Hepatocyte (in vitro differentiated cells): ENCODE measurements at regions not wholly inside any gene's neighbourhood (a gene's known extent, or its start where the extent isn't known, plus 50 kb on each side); places are given as distances from the start of the nearest gene placed in this dataset.

Experiments
- DNase-seq: peaks from one replicate; pipeline ENCODE4 v3.0.0-alpha.2; 2016; ENCODE audit warnings: low spot score
- H2AFZ ChIP-seq: fragments of 200-600 bp; sonication (generic); 2 replicates; pipeline ENCODE4 v1.6.0; 2016; ENCODE audit warnings: antibody characterized with exemption, mild to moderate bottlenecking
- H3K27ac ChIP-seq: fragments of 200-600 bp; sonication (generic); 2 replicates; pipeline ENCODE4 v1.5.1; 2016; ENCODE audit warnings: mild to moderate bottlenecking
- H3K27me3 ChIP-seq: fragments of 200-600 bp; sonication (generic); 2 replicates; pipeline ENCODE4 v1.6.1; 2016
- H3K36me3 ChIP-seq: fragments of 200-600 bp; sonication (generic); replicated peaks from 2 replicates; pipeline ENCODE4 v1.5.1; 2016; ENCODE audit warnings: low read depth; ENCODE audit not compliant: insufficient read depth
- H3K4me1 ChIP-seq: fragments of 200-600 bp; sonication (generic); 2 replicates; pipeline ENCODE4 v1.5.1; 2016; ENCODE audit warnings: mild to moderate bottlenecking, moderate library complexity; ENCODE audit not compliant: insufficient read depth
- H3K4me2 ChIP-seq: fragments of 200-600 bp; sonication (generic); 2 replicates; pipeline ENCODE4 v1.6.0; 2016
- H3K4me3 ChIP-seq: fragments of 200-600 bp; sonication (generic); 2 replicates; pipeline ENCODE4 v1.5.1; 2016; ENCODE audit warnings: mild to moderate bottlenecking
- H3K79me2 ChIP-seq: fragments of 200-600 bp; sonication (generic); 2 replicates; pipeline ENCODE4 v1.6.0; 2017; ENCODE audit warnings: mild to moderate bottlenecking
- H3K9me2 ChIP-seq: fragments of 200-600 bp; sonication (generic); replicated peaks from 2 replicates; pipeline ENCODE4 v1.6.0; 2017; ENCODE audit warnings: mild to moderate bottlenecking; ENCODE audit not compliant: insufficient read depth
- H3K9me3 ChIP-seq: fragments of 200-600 bp; sonication (generic); 2 replicates; pipeline ENCODE4 v1.5.1; 2016; ENCODE audit warnings: low read depth, mild to moderate bottlenecking
- H4K20me1 ChIP-seq: fragments of 200-600 bp; sonication (generic); 2 replicates; pipeline ENCODE4 v1.6.0; 2016; ENCODE audit warnings: mild to moderate bottlenecking; ENCODE audit not compliant: insufficient read depth, poor library complexity, severe bottlenecking
- EZH2 ChIP-seq: fragments of 200-600 bp; sonication (generic); IDR thresholded peaks from 2 replicates; pipeline ENCODE4 v1.6.1; 2016; ENCODE audit warnings: antibody characterized with exemption, mild to moderate bottlenecking, borderline replicate concordance
- EZH2phosphoT487 ChIP-seq: fragments of 200-600 bp; sonication (generic); IDR thresholded peaks from one replicate; pipeline ENCODE4 v1.6.1; 2018; ENCODE audit warnings: antibody characterized with exemption, mild to moderate bottlenecking, low read depth, moderate library complexity; ENCODE audit not compliant: unreplicated experiment, severe bottlenecking
- WGBS: methylation state at CpG from one replicate; pipeline ENCODE4 v1.1.6; 2016; ENCODE audit warnings: low lambda C conversion rate; ENCODE audit errors: missing lambda C conversion rate; 5-methylcytosine and 5-hydroxymethylcytosine counted together
- TF ChIP-seq, protein P1 (sequence below): fragments of 200-600 bp; sonication (generic); IDR thresholded peaks from 2 replicates; pipeline ENCODE4 v1.5.1; 2016; ENCODE audit warnings: antibody characterized with exemption, mild to moderate bottlenecking; ENCODE audit not compliant: poor library complexity

DNA sequence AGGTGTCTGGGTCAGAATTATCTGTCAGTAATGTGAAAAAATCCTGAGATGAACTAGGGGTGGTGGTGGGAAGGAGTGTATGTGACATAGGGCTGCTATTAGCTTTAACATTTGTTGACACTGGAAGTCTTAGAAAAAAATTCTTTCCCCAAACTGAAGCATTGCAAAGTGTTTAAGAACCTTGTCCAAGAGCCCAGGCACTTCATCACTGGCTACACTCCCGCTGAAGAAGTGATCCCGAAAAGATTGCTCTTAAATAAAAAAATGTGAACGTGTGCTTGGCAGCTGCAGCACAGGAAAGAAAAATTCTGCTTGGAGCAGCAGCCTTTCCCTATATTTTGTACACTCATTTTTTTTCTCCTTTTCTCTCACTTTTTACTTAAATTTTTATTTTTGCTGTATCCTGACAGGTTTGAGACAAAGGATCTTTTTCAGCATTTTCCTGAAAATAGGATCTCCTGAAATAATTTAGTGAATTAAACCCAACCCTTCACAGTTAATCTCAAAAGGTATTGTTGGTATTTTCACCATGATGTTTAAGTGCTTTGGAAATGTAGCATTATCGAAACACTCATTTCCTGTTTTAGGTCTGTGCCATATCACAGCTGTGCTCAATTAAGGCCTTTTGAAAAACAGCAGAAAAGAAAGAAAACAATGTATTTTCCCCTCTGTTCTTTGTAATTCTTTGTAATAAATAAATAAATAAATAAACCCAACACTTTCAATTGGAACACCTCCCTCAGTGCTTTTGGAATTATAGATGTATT is 477.6 kb downstream of the ZNF385D start:
- no peaks in the 10 kb centered on the region for H4K20me1 ChIP-seq

DNA sequence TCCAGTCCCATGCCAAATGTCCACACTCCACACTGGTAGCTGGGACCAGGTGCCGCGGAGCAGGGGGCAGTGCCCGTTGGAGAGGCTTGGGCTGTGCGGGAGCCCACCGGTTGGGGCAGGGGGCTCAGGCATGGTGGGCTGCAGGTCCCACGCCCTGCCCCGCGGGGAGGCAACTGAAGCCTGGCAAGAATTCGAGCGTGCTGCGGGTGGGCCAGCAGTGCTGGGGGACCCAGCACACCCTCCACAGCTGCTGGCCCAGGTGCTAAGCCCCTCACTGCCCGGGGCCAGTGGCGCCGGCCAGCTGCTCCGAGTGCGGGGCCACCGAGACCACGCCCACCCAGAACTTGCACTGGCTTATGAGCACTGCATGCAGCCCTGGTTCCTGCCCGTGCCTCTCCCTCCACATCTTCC is 479.4 kb downstream of the ZNF385D start:
- no peaks in the 10 kb centered on the region for H3K9me3 ChIP-seq
- H4K20me1 ChIP-seq, result no peaks in the 10 kb centered on the region
- H3K4me1 ChIP-seq, result peaks cover 5% of the 10 kb centered on the region
- 95% methylated on average over 13 of the region's 19 CpGs for WGBS
- no peak for DNase-seq
- no peaks in the 10 kb centered on the region for H3K79me2 ChIP-seq
- no peaks in the 10 kb centered on the region for H3K36me3 ChIP-seq
- TF ChIP-seq EZH2phosphoT487, result no peak
- no peak for TF ChIP-seq EZH2
- TF ChIP-seq, protein P1, sequence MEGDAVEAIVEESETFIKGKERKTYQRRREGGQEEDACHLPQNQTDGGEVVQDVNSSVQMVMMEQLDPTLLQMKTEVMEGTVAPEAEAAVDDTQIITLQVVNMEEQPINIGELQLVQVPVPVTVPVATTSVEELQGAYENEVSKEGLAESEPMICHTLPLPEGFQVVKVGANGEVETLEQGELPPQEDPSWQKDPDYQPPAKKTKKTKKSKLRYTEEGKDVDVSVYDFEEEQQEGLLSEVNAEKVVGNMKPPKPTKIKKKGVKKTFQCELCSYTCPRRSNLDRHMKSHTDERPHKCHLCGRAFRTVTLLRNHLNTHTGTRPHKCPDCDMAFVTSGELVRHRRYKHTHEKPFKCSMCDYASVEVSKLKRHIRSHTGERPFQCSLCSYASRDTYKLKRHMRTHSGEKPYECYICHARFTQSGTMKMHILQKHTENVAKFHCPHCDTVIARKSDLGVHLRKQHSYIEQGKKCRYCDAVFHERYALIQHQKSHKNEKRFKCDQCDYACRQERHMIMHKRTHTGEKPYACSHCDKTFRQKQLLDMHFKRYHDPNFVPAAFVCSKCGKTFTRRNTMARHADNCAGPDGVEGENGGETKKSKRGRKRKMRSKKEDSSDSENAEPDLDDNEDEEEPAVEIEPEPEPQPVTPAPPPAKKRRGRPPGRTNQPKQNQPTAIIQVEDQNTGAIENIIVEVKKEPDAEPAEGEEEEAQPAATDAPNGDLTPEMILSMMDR, result no peak
- H2AFZ ChIP-seq, result no peak overlapping the region
- no peak overlapping the region for H3K4me2 ChIP-seq
- H3K27me3 ChIP-seq, result no peaks in the 10 kb centered on the region
- no peak overlapping the region for H3K27ac ChIP-seq
- no peak overlapping the region for H3K4me3 ChIP-seq
- H3K9me2 ChIP-seq, result no peaks in the 10 kb centered on the region

More for the DNA sequence above, 477.6 kb downstream of the ZNF385D start:
- no peaks in the 10 kb centered on the region for H3K27me3 ChIP-seq
- H3K36me3 ChIP-seq, result no peaks in the 10 kb centered on the region
- H3K4me1 ChIP-seq, result peaks cover 5% of the 10 kb centered on the region
- H3K79me2 ChIP-seq, result no peaks in the 10 kb centered on the region
- TF ChIP-seq EZH2phosphoT487 (no peak), EZH2 (no peak)
- TF ChIP-seq, protein P1, result no peak
- no peak overlapping the region for H3K4me2 ChIP-seq
- 50% methylated on average over 4 of the region's 4 CpGs for WGBS
- no peaks in the 10 kb centered on the region for H3K9me2 ChIP-seq
- no peak overlapping the region for H3K4me3 ChIP-seq
- H3K27ac ChIP-seq, result peak overlapping the region; percentile 56
- no peaks in the 10 kb centered on the region for H3K9me3 ChIP-seq
- DNase-seq, result no peak
- no peak overlapping the region for H2AFZ ChIP-seq

DNA sequence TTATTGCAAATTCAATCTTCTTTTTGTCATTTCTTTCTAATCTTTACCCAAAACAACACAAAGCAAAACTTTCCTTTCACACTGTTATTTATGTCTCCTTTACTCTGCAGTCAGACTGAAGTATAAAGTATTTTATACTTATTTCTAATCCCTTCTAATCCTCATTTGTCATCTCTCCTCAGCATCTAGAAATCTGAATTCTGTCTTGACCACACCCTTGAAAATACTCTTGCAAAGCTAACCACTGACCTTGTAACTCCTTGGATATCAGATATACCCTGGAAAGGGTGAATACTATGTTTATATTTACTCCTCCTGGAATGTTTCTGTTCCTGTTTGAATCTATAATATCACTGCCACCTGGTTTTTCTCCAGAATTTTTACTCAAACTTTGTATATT is 481.1 kb downstream of the ZNF385D start:
- TF ChIP-seq EZH2phosphoT487 (no peak), EZH2 (no peak)
- TF ChIP-seq, protein P1, result no peak
- Histone ChIP-seq H3K4me3 (no peak overlapping the region), H3K27me3 (no peaks in the 10 kb centered on the region), H3K4me1 (peaks cover 5% of the 10 kb centered on the region), H3K9me3 (no peaks in the 10 kb centered on the region), H3K36me3 (no peaks in the 10 kb centered on the region), H3K79me2 (no peaks in the 10 kb centered on the region), H3K4me2 (no peak overlapping the region), H4K20me1 (no peaks in the 10 kb centered on the region), H3K27ac (no peak overlapping the region), H2AFZ (no peak overlapping the region), H3K9me2 (no peaks in the 10 kb centered on the region)
- DNase-seq, result no peak
